ENCODE measurements at regions not wholly inside any gene's neighbourhood (a gene's known extent, or its start where the extent isn't known, plus 50 kb on each side); places are given as distances from the start of the nearest gene placed in this dataset.

DNA sequence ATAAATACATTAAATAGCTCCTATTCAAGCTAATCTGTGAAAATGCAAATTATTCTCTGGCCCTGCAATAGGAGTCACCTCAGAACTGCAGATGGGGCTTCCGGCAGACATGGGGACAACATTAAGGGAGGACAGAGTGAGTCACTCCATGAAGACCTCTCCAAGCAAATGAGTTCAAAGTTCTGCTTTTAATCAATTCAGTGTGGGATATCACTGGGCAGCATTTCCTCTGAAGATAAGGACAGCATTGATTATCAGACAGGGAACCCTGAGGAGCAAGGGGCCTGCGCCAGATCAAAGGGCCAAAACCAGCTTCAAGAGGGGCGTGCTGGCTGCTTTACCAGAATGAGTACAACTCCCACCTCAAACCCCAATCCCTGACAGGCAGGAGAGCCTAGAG is 356.9 kb upstream of the KLHL29 start:
- TF ChIP-seq, protein P1, sequence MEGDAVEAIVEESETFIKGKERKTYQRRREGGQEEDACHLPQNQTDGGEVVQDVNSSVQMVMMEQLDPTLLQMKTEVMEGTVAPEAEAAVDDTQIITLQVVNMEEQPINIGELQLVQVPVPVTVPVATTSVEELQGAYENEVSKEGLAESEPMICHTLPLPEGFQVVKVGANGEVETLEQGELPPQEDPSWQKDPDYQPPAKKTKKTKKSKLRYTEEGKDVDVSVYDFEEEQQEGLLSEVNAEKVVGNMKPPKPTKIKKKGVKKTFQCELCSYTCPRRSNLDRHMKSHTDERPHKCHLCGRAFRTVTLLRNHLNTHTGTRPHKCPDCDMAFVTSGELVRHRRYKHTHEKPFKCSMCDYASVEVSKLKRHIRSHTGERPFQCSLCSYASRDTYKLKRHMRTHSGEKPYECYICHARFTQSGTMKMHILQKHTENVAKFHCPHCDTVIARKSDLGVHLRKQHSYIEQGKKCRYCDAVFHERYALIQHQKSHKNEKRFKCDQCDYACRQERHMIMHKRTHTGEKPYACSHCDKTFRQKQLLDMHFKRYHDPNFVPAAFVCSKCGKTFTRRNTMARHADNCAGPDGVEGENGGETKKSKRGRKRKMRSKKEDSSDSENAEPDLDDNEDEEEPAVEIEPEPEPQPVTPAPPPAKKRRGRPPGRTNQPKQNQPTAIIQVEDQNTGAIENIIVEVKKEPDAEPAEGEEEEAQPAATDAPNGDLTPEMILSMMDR (conservative IDR thresholded peaks at IDR 0.05): no peak
- TF ChIP-seq ZFX (IDR thresholded peaks at IDR 0.05): no peak

Measured in C4-2B (cell line).